H9 (cell line): ENCODE measurements at regions not wholly inside any gene's neighbourhood (a gene's known extent, or its start where the extent isn't known, plus 50 kb on each side); places are given as distances from the start of the nearest gene placed in this dataset.
"Not testable (repeated sequence)": the region's sequence is repeated elsewhere in the genome, so short reads cannot be mapped to it uniquely, and the experiment has no call there.

Experiments
- DNase-seq: peaks from one replicate; pipeline ENCODE4 v3.0.0-alpha.2; 2017
- H2AFZ ChIP-seq: one replicate; pipeline ENCODE4 v1.6.1; 2013; ENCODE audit warnings: mild to moderate bottlenecking, low read length, control low read depth, moderate library complexity
- H2AK5ac ChIP-seq: 2 replicates; pipeline ENCODE4 v1.6.1; 2013; ENCODE audit warnings: low read length, control low read depth, mixed read lengths; ENCODE audit not compliant: insufficient read length
- H2BK120ac ChIP-seq: one replicate; pipeline ENCODE4 v1.6.1; 2013; ENCODE audit warnings: low read depth, mild to moderate bottlenecking, low read length, control low read depth, inconsistent platforms; ENCODE audit not compliant: poor library complexity, severe bottlenecking
- H2BK12ac ChIP-seq: 2 replicates; pipeline ENCODE4 v1.6.1; 2013; ENCODE audit warnings: low read length, control low read depth, mixed read lengths, low read depth; ENCODE audit not compliant: insufficient read length
- H2BK15ac ChIP-seq: 2 replicates; pipeline ENCODE4 v1.6.1; 2013; ENCODE audit warnings: low read depth, low read length, control low read depth
- H2BK20ac ChIP-seq: one replicate; pipeline ENCODE4 v1.6.1; 2013; ENCODE audit warnings: low read depth, mild to moderate bottlenecking, low read length, control low read depth, inconsistent platforms; ENCODE audit not compliant: poor library complexity, severe bottlenecking
- H2BK5ac ChIP-seq: 2 replicates; pipeline ENCODE4 v1.6.1; 2013; ENCODE audit warnings: low read length, control low read depth, mixed read lengths; ENCODE audit not compliant: insufficient read length
- H3K14ac ChIP-seq: 2 replicates; pipeline ENCODE4 v1.6.1; 2013; ENCODE audit warnings: low read length, control low read depth; ENCODE audit not compliant: insufficient read depth
- H3K18ac ChIP-seq: 2 replicates; pipeline ENCODE4 v1.6.1; 2013; ENCODE audit warnings: low read depth, mild to moderate bottlenecking, mixed read lengths, low read length, control low read depth; ENCODE audit not compliant: insufficient read length
- H3K23ac ChIP-seq: 2 replicates; pipeline ENCODE4 v1.6.1; 2013; ENCODE audit warnings: low read length, control low read depth, mixed read lengths, low read depth; ENCODE audit not compliant: insufficient read length
- H3K23me2 ChIP-seq: 2 replicates; pipeline ENCODE4 v1.6.1; 2013; ENCODE audit warnings: low read depth, mild to moderate bottlenecking, mixed read lengths, low read length, control low read depth; ENCODE audit not compliant: insufficient read length, poor library complexity, severe bottlenecking
- H3K27ac ChIP-seq: 2 replicates; pipeline ENCODE4 v1.5.1; 2013; ENCODE audit warnings: low read length, control low read depth, mixed read lengths, low read depth; ENCODE audit not compliant: insufficient read length
- H3K27me3 ChIP-seq: 2 replicates; pipeline ENCODE4 v1.6.1; 2013; ENCODE audit warnings: low read length, control low read depth, inconsistent platforms; ENCODE audit not compliant: insufficient read depth
- H3K4ac ChIP-seq: 2 replicates; pipeline ENCODE4 v1.6.1; 2013; ENCODE audit warnings: low read depth, mild to moderate bottlenecking, control low read depth, inconsistent platforms, low read length, moderate library complexity
- H3K4me1 ChIP-seq: 2 replicates; pipeline ENCODE4 v1.6.1; 2013; ENCODE audit warnings: low read length, control low read depth, inconsistent platforms; ENCODE audit not compliant: insufficient read depth
- H3K4me2 ChIP-seq: 2 replicates; pipeline ENCODE4 v1.6.1; 2013; ENCODE audit warnings: low read length, control low read depth, mixed read lengths; ENCODE audit not compliant: insufficient read length, insufficient read depth
- H3K56ac ChIP-seq: 2 replicates; pipeline ENCODE4 v1.6.1; 2013; ENCODE audit warnings: low read depth, mild to moderate bottlenecking, mixed read lengths, low read length, control low read depth; ENCODE audit not compliant: insufficient read length
- H3K79me1 ChIP-seq: 2 replicates; pipeline ENCODE4 v1.6.1; 2013; ENCODE audit warnings: low read depth, mild to moderate bottlenecking, moderate library complexity, low read length, control low read depth, inconsistent platforms; ENCODE audit not compliant: insufficient read depth, poor library complexity, severe bottlenecking
- H3K79me2 ChIP-seq: 2 replicates; pipeline ENCODE4 v1.6.1; 2013; ENCODE audit warnings: low read length, control low read depth, inconsistent platforms; ENCODE audit not compliant: insufficient read depth
- H3K9ac ChIP-seq: 2 replicates; pipeline ENCODE4 v1.6.1; 2013; ENCODE audit warnings: low read length, control low read depth, mixed read lengths; ENCODE audit not compliant: insufficient read length; ENCODE audit errors: extremely low read depth
- H3K9me3 ChIP-seq: one replicate; pipeline ENCODE4 v1.6.1; 2013; ENCODE audit warnings: low read depth, low read length, inconsistent platforms; ENCODE audit not compliant: control insufficient read depth
- H3T11ph ChIP-seq: one replicate; pipeline ENCODE4 v1.6.1; 2013; ENCODE audit warnings: mild to moderate bottlenecking, low read length, control low read depth, inconsistent platforms
- H4K20me1 ChIP-seq: one replicate; pipeline ENCODE4 v1.6.1; 2013; ENCODE audit not compliant: control insufficient read depth, insufficient read length, insufficient read depth
- H4K5ac ChIP-seq: 2 replicates; pipeline ENCODE4 v1.6.1; 2013; ENCODE audit warnings: low read depth, mild to moderate bottlenecking, mixed read lengths, low read length, control low read depth; ENCODE audit not compliant: insufficient read length
- H4K8ac ChIP-seq: replicated peaks from 2 replicates; pipeline ENCODE4 v1.6.1; 2013; ENCODE audit warnings: low read length, control low read depth, mixed read lengths, low read depth; ENCODE audit not compliant: insufficient read length
- H4K91ac ChIP-seq: 2 replicates; pipeline ENCODE4 v1.6.1; 2013; ENCODE audit warnings: low read depth, mild to moderate bottlenecking, moderate library complexity, mixed read lengths, low read length, control low read depth; ENCODE audit not compliant: insufficient read length
- H3K27ac Mint-ChIP-seq, 3 experiments: 2 replicates in 2 of 3; 3 replicates in 1 of 3; pipeline ENCODE4 v1.8.0; 2020 to 2021; ENCODE audit warnings: mixed read lengths in 3 of 3, mild to moderate bottlenecking in 1 of 3, moderate library complexity in 1 of 3
- H3K27me3 Mint-ChIP-seq: 2 replicates; pipeline ENCODE4 v1.8.0; 2021; ENCODE audit warnings: low read depth, mild to moderate bottlenecking, moderate library complexity, mixed read lengths
- H3K36me3 Mint-ChIP-seq, 3 experiments: 2 replicates in 2 of 3; 3 replicates in 1 of 3; pipeline ENCODE4 v1.8.0; 2020 to 2021; ENCODE audit warnings: low read depth in 3 of 3, mixed read lengths in 3 of 3; ENCODE audit not compliant: insufficient read depth in 1 of 3
- H3K4me1 Mint-ChIP-seq, 2 experiments: 2 replicates each; pipeline ENCODE4 v1.8.0; 2020; ENCODE audit warnings: mixed read lengths in 2 of 2
- H3K4me3 Mint-ChIP-seq, 2 experiments: 2 replicates in 1 of 2; 3 replicates in 1 of 2; pipeline ENCODE4 v1.8.0; 2020 to 2021; ENCODE audit warnings: mild to moderate bottlenecking in 2 of 2, mixed read lengths in 2 of 2, moderate library complexity in 1 of 2
- H3K9me3 Mint-ChIP-seq, 2 experiments: 2 replicates in 1 of 2; 3 replicates in 1 of 2; pipeline ENCODE4 v1.8.0; 2020; ENCODE audit warnings: mild to moderate bottlenecking in 2 of 2, mixed read lengths in 2 of 2, moderate library complexity in 1 of 2
- WGBS: extraction: QIAGEN DNeasy Blood & Tissue Kit; methylation state at CpG from one replicate; pipeline ENCODE4 v1.1.7; 2013; ENCODE audit warnings: missing lambda C conversion rate, low lambda C conversion rate, mixed read lengths; ENCODE audit not compliant: insufficient read length; ENCODE audit errors: extremely low coverage; 5-methylcytosine and 5-hydroxymethylcytosine counted together

GRCh38 chr7:63617595-63617994, 381.1 kb upstream of the ZNF722 start:
- H3T11ph ChIP-seq, H2BK15ac ChIP-seq, H2BK120ac ChIP-seq, H3K14ac ChIP-seq, H2AK5ac ChIP-seq, H3K27me3 Mint-ChIP-seq, H4K8ac ChIP-seq, H3K4me1 ChIP-seq, H3K4me3 Mint-ChIP-seq, H2BK12ac ChIP-seq, H4K20me1 ChIP-seq, H3K79me2 ChIP-seq, H4K5ac ChIP-seq, H2BK20ac ChIP-seq, H3K27ac Mint-ChIP-seq, H3K4ac ChIP-seq, H3K18ac ChIP-seq, H3K9me3 Mint-ChIP-seq, H3K56ac ChIP-seq, H3K23me2 ChIP-seq, H3K23ac ChIP-seq, DNase-seq, H2BK5ac ChIP-seq, H3K9me3 ChIP-seq, H4K91ac ChIP-seq, H3K9ac ChIP-seq, H3K4me2 ChIP-seq, H3K4me1 Mint-ChIP-seq, H3K79me1 ChIP-seq, H3K27me3 ChIP-seq, H3K27ac ChIP-seq, H3K36me3 Mint-ChIP-seq, H2AFZ ChIP-seq: not testable (repeated sequence)
- no CpG with 5 or more reads among the region's 13 CpGs for WGBS

- H3K9ac ChIP-seq, H3K27me3 ChIP-seq, H3K4me2 ChIP-seq, H3K79me1 ChIP-seq, H2BK20ac ChIP-seq, H4K5ac ChIP-seq, H3K18ac ChIP-seq, H3K23ac ChIP-seq, H3K27ac Mint-ChIP-seq, H3K4me1 ChIP-seq, H3K27ac ChIP-seq, H2BK120ac ChIP-seq, H4K8ac ChIP-seq, H3K79me2 ChIP-seq, H3K4ac ChIP-seq, H3K9me3 Mint-ChIP-seq, H3T11ph ChIP-seq, H3K27me3 Mint-ChIP-seq, H3K9me3 ChIP-seq, H3K14ac ChIP-seq, H3K4me3 Mint-ChIP-seq, H2AK5ac ChIP-seq, H2BK12ac ChIP-seq, H4K20me1 ChIP-seq, H4K91ac ChIP-seq, H2BK15ac ChIP-seq, H2AFZ ChIP-seq, H3K56ac ChIP-seq, DNase-seq, H2BK5ac ChIP-seq, H3K36me3 Mint-ChIP-seq, H3K23me2 ChIP-seq, H3K4me1 Mint-ChIP-seq: not testable (repeated sequence)
- WGBS: no CpG with 5 or more reads among the region's 14 CpGs
These were observed 378.4 kb upstream of the ZNF722 start for GRCh38 chr7:63620169-63620735.
